ENCODE measurements at regions not wholly inside any gene's neighbourhood (a gene's known extent, or its start where the extent isn't known, plus 50 kb on each side); places are given as distances from the start of the nearest gene placed in this dataset.

- no peak for TF ChIP-seq JUND (IDR thresholded peaks at IDR 0.05; ENCODE audit: low read depth)
- peak in 1 of 2 experiments; percentile 16 for DNase-seq (ENCODE audit: low read depth in 1 of 2, low spot score in 1 of 2)
- in situ Hi-C loops (cut with HindIII; ENCODE audit: low pct_unique_long_range_greater_than_20kb, low sequenced_read_pairs), result no loop called here
Observed at GRCh38 chrX:98795636-98796035, 1614.4 kb downstream of the PCDH19 start.

GRCh38 chrX:98755912-98756311, 1654.2 kb downstream of the PCDH19 start:
- no peak for TF ChIP-seq JUND (IDR thresholded peaks at IDR 0.05; ENCODE audit: low read depth)
- in situ Hi-C loops (cut with HindIII; ENCODE audit: low pct_unique_long_range_greater_than_20kb, low sequenced_read_pairs), result no loop called here
- no peak for DNase-seq (ENCODE audit: low read depth in 1 of 2, low spot score in 1 of 2)

DNA sequence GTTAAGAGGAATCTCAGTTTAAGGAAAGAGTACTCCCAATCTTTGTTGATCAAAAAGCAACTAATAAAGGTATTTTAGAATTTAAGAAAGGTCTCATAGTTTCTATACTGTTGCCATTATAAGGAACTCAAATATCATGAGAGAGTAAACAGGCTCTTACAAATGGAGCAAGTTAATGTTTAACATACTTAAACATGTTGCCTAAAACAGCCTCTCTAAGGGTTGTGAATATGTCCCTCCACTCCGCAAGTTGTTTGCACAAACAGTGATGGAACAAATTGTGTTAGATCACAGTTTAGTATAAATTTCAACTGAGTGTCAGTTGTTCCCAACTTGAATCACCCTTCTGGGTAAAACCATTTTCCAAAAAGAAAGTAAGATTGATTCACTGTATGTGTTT, 1678.3 kb downstream of the PCDH19 start:
- TF ChIP-seq JUND (IDR thresholded peaks at IDR 0.05; ENCODE audit: low read depth), result no peak
- no peak for DNase-seq (ENCODE audit: low read depth in 1 of 2, low spot score in 1 of 2)
- in situ Hi-C loops (cut with HindIII; ENCODE audit: low pct_unique_long_range_greater_than_20kb, low sequenced_read_pairs), result no loop called here

DNA sequence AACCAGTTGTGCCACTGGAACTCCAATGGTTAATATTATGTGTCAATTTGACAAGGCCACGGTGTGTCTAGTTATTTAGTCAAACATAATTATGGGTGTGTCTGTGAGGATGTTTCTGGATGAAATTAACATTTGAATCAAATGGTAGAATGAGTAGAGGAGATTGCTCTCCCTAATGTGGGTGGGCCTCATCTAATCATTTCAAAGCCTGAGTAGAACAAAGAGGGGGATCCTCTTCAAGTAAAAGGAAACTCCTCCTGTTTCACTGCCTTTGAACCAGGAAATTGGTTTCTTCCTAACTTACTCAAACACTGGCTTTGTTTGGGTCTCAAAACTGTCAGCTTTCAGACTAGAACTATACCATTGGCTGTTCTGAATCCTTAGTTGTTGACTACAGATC, 1692.1 kb downstream of the PCDH19 start:
- in situ Hi-C loops (cut with HindIII; ENCODE audit: low pct_unique_long_range_greater_than_20kb, low sequenced_read_pairs), result no loop called here
- no peak for DNase-seq (ENCODE audit: low read depth in 1 of 2, low spot score in 1 of 2)
- TF ChIP-seq JUND (IDR thresholded peaks at IDR 0.05; ENCODE audit: low read depth), result no peak
